NCI-H2227 (cell line): ENCODE measurements at regions not wholly inside any gene's neighbourhood (a gene's known extent, or its start where the extent isn't known, plus 50 kb on each side); places are given as distances from the start of the nearest gene placed in this dataset.

Source experiments
- DNase-seq: peaks from one replicate; lab custom pipeline; 2025; ENCODE audit not compliant: unreplicated experiment; lab: John Stamatoyannopoulos, UW

DNA sequence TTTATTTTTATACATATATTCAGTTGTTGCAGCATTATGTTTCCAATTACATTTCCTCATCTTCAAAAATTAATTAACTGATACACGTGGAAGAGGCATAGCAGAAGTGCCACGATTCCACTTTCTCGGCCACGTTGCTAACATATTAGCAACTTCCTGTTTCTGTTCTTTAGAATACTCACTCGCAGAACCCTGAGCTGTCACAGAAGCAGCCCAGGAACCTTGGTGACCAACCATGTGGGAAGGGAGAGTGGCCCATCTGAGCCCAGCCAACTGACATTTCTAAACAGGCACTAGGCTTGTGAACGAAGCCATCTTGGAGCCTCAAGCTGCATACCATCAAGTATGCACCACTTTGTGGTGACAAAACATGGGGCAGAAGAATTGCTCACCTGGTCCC is 350.1 kb downstream of the CBLN2 start:
- DNase-seq: no peak

DNA sequence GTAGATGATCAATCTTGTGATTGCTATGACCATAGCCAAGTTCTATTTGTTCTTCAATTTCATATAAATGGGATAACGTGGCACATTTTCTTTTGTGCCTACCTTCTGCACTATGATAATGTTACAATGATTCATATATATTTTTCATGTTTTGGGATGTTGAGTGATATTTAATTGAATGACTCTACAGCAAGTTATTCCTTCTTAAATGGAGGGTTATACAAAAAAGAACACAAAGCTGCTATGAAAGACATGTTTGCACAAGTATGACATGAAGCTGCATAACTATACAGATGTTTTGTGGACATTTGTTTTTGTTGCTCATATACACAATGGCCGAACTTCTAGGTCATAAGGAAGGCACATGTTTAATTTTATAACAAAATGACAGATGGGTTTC is 356.2 kb downstream of the CBLN2 start:
- no peak for DNase-seq

DNA sequence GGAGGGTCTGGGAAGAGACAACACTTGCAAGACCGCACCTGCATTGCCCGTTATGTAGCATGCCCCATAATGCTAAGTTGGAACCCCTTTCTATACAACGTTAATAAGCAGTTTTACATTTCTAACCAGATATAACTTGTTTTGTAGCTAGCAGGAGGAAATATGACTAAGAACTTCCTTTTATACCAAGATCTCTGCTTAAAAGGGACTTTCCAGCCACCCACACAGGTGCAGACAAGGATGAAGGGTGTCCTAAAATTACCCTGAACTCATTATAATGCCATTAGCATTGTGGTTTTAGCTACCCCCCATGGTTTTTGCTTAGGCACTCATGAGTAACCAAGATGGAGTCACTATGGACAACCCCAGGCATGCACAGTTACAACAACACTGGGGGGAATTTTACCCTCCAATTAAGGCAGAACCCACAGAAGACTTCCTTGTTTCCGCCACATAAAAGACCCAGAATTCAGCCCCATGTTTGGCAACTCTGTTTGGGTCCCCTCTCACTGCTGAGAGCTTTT is 362.8 kb downstream of the CBLN2 start:
- no peak for DNase-seq

DNA sequence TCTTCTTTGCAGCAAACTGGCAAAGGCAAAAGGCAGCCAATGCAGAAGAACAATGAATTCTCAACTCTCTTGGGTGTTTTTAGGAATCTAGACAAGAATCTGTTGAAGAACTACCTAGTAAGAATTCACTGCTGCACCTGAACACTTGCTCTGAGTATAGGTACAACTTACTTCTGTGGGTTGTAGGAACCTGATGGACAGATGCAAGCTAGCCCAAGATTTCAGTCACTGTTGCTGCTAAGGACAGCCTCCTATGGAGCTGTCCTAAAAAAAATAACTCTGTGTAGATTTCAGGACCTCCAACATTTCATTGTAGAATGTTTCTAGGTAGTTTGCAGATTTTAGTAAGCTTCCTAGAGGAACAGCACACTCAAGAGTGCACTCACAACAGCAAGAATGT is 363.5 kb downstream of the CBLN2 start:
- DNase-seq: no peak

- DNase-seq: no peak
These were observed 369.0 kb downstream of the CBLN2 start for GRCh38 chr18:72174972-72175649.

- DNase-seq: no peak
These were observed 372.5 kb downstream of the CBLN2 start for GRCh38 chr18:72171596-72171995.

- no peak for DNase-seq
These were observed 382.5 kb downstream of the CBLN2 start for GRCh38 chr18:72161691-72162090.

- no peak for DNase-seq
These were observed 383.4 kb downstream of the CBLN2 start for GRCh38 chr18:72160510-72161445.

GRCh38 chr18:72155327-72155726 is 388.8 kb downstream of the CBLN2 start:
- DNase-seq: no peak

DNA sequence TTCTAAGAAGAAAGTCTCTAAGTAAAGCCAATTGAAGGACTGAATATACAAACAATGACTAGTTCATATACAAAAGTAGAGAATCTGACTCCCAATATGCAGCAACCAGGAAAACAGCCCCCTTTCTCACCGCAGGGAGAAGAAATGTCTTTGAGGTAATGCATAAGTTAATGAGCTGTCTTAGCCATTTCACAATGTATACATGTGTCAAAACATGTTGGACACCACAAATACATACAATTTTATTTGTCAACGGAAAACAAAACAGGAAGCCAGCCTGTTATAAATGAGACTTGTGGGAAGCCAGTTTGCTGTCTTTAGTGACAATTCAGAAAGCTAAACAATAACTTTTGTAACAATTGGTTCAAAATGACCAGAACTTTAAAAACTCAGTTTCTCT is 389.2 kb downstream of the CBLN2 start:
- no peak for DNase-seq

- no peak for DNase-seq
These were observed 391.2 kb downstream of the CBLN2 start for GRCh38 chr18:72152935-72153334.

DNA sequence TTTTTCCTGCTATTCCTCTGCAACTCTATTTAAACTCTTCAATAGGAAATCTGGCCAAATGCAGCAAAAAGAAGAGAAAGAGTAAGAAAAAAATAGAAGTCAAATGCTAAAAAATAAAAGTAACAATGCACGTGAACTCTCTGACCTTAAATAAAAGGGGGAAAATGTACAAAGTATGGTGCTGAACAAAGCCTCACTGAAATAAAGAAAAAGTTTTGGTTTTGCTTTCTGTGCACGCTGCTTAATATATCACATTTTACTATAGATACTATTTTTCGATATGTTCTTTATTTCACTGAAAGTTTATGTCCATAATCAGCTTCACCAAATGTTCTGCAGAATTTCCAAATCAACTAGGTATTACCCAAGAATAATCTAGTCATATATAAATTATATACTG is 396.3 kb downstream of the CBLN2 start:
- no peak for DNase-seq

GRCh38 chr18:72140007-72140406 is 404.1 kb downstream of the CBLN2 start:
- DNase-seq: no peak

- DNase-seq: no peak
These were observed 415.5 kb downstream of the CBLN2 start for GRCh38 chr18:72128649-72129048.

GRCh38 chr18:72122103-72122502 is 422.0 kb downstream of the CBLN2 start:
- DNase-seq: no peak

DNA sequence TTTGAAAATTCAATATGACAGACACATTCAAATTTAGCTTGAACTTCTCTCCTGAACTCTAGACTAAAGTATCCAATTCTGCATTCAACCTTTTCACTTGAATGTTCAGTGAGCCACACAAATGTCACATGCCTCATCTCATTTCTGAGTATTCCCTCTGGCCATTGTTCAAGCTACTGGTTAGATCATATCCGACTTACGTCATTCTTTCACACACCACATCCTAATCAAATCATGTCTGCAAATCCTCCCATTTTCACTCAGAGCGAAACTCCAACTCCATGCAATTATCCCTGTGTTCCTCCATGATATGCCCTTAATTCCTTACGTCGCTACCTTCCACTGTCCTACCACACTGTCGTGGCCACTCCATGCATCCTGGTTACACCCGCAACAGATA is 425.1 kb downstream of the CBLN2 start:
- no peak for DNase-seq

DNA sequence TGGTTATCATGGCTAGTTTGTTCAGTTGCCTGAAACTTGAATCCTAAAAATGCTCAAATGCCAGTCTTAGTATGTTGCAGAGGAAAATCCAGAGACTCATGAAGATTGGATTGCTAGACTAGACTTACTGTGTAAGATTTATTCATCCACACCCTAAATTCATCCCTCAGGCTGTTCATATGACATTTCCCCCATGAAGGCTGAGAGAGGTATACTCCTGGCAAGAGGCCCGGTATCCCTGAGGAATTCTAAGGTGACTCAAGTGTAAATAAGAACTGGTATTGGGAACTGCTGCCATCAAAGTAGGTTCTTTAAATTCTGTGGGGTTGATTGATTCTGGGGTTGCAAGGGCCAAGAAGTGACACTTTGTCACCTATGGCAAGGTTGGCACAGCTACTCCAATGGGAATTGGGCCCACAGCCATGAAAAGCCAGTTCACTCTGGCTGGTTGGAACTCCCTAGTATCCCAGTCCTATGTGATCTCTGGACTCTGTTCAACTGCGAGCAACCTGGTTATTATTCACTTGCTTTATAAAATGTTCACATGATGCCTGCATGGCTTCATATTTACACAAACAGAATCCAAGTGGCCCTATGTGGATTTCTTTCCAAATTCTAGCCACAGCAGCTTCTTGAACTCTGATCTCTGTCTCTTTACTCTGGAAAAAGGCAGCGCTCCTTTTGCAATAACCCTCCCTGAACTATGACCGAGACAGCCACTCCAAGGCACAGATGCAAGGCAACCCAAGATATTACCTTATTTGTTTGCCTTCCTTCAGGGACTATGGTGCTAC is 429.1 kb downstream of the CBLN2 start:
- no peak for DNase-seq

- DNase-seq: no peak
These were observed 436.3 kb downstream of the CBLN2 start for GRCh38 chr18:72107647-72108383.

DNA sequence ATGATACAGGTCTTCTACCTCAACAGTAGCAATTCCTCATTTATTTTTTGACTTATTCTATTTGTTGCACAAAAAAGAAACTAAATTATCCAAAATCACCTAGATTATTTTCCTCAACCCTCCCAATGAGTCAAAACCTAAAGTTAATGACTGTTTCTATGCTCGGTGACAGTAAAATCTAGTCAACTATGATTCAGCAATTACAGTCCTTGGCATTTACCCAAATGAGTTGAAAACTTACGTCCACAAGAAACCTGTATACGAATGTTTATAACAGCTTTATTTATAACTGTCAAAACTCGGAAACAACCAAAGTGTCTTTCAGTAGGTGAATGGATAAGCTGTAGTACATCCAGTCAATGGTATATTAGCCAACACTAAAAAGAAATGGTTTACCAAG is 439.3 kb downstream of the CBLN2 start:
- no peak for DNase-seq

- DNase-seq: no peak
These were observed 441.7 kb downstream of the CBLN2 start for GRCh38 chr18:72102412-72102811.
